Sigmoid colon (tissue), 6 donors: ENCODE measurements at regions not wholly inside any gene's neighbourhood (a gene's known extent, or its start where the extent isn't known, plus 50 kb on each side); places are given as distances from the start of the nearest gene placed in this dataset.

Experiments
- DNase-seq: peaks from one replicate; pipeline ENCODE4 v3.0.0-alpha.2; 2019
- H3K27ac ChIP-seq, 4 donors: fragments of 200-600 bp; sonication (generic); one replicate each; pipeline ENCODE4 v1.5.1; 2016 to 2019; ENCODE audit warnings: mild to moderate bottlenecking in 1 of 4
- H3K27me3 ChIP-seq, 3 donors: fragments of 200-600 bp; sonication (generic); one replicate each; pipeline ENCODE4 v1.5.1; 2019; ENCODE audit warnings: mild to moderate bottlenecking in 1 of 3
- H3K36me3 ChIP-seq, 4 donors: fragments of 200-600 bp; sonication (generic); one replicate each; pipeline ENCODE4 v1.5.1; 2016 to 2019
- H3K4me1 ChIP-seq, 4 donors: fragments of 200-600 bp; sonication (generic); one replicate each; pipeline ENCODE4 v1.5.1; 2017 to 2019
- H3K4me3 ChIP-seq, 4 donors: fragments of 200-600 bp; sonication (generic); one replicate each; pipeline ENCODE4 v1.5.1; 2017 to 2019; ENCODE audit warnings: mild to moderate bottlenecking in 2 of 4, moderate library complexity in 1 of 4
- H3K9me3 ChIP-seq, 4 donors: fragments of 200-600 bp in 3 of 4; sonication (generic) in 3 of 4; one replicate each; pipeline versions ENCODE4 v1.5.1 to v1.6.1; 2013 to 2019
- EP300 ChIP-seq, 4 donors: sonication (generic); formaldehyde crosslinking; IDR thresholded peaks; one replicate each; pipeline ENCODE4 v1.6.1; 2017; ENCODE audit warnings: antibody characterized with exemption in 4 of 4
- POLR2A ChIP-seq, 2 donors: fragments of 450-650 bp; IDR thresholded peaks; one replicate each; pipeline ENCODE4 v1.6.1; 2016; ENCODE audit warnings: antibody characterized with exemption in 2 of 2, mild to moderate bottlenecking in 2 of 2, moderate library complexity in 2 of 2
- POLR2AphosphoS5 ChIP-seq, 4 donors: sonication (generic); formaldehyde crosslinking; IDR thresholded peaks; one replicate each; pipeline ENCODE4 v1.6.1; 2017; ENCODE audit warnings: antibody characterized with exemption in 4 of 4
- WGBS, 2 donors: extraction: QIAGEN DNeasy Blood & Tissue Kit; methylation state at CpG; one replicate each; pipeline ENCODE4 v1.1.7; 2013; 5-methylcytosine and 5-hydroxymethylcytosine counted together
- intact Hi-C: fragments of 100-400 bp; cut with DNase I; formaldehyde crosslinking; loops from one replicate; pipeline ENCODE4 v1.15.1; 2023
- TF ChIP-seq, protein P1 (sequence below), 4 experiments: fragments of 450-650 bp in 3 of 4; fragments of 200-600 bp in 1 of 4; IDR thresholded peaks; one replicate each; pipeline ENCODE4 v1.5.1; 2016 to 2019; ENCODE audit warnings: antibody characterized with exemption in 4 of 4, mild to moderate bottlenecking in 3 of 4, moderate library complexity in 2 of 4
- donor health status: healthy with polysubstance abuse.
- donor health status: healthy.

DNA sequence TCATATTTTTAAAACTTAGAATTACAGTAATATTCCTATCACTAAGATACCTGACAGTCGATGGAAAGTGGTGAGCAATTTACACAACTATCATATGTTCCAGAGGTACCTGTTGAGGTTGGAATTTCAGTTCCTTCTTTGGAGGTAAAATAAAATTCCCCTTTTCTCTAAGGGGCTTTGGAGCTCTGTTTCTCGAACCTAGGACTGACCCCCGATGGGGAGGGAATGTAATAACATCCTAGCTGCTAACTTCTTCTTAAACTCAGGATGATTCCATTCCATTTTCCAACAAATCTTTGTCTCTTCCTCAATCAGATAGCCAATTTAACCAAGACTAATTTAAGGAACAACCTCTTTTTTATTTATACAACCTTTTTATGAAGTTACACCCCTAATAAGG is 1069.8 kb downstream of the NLGN4Y start:
- intact Hi-C loops = no loop called here

DNA sequence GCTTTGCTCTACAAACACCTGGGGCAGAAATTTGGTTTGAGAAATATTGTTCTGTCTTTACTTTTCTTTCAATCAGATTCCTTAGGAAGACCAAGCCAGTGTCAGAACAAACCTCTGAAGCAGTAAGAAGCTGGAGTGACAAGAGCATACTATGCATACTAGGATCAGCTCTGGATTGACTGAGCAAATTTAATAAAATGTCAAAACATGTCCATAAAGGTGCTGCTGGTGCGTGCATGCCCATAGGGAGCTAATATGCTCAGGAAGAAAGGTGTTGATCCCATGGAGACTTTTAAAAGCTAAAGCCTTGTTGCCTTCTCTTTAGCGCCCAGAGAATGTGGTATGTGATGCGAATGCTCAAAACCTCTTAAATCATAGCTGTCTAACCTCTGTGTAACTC is 1076.2 kb downstream of the NLGN4Y start:
- H3K36me3 ChIP-seq = no peaks in the 10 kb centered on the region
- WGBS, 2 donors = 87 to 93% methylated on average over 3 of the region's 3 CpGs
- no peaks in the 10 kb centered on the region for H3K4me1 ChIP-seq
- no peak for DNase-seq
- H3K9me3 ChIP-seq = no peaks in the 10 kb centered on the region
- no peak overlapping the region for H3K4me3 ChIP-seq
- TF ChIP-seq, protein P1, sequence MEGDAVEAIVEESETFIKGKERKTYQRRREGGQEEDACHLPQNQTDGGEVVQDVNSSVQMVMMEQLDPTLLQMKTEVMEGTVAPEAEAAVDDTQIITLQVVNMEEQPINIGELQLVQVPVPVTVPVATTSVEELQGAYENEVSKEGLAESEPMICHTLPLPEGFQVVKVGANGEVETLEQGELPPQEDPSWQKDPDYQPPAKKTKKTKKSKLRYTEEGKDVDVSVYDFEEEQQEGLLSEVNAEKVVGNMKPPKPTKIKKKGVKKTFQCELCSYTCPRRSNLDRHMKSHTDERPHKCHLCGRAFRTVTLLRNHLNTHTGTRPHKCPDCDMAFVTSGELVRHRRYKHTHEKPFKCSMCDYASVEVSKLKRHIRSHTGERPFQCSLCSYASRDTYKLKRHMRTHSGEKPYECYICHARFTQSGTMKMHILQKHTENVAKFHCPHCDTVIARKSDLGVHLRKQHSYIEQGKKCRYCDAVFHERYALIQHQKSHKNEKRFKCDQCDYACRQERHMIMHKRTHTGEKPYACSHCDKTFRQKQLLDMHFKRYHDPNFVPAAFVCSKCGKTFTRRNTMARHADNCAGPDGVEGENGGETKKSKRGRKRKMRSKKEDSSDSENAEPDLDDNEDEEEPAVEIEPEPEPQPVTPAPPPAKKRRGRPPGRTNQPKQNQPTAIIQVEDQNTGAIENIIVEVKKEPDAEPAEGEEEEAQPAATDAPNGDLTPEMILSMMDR (IDR thresholded peaks at IDR 0.05) = no peak
- no peak for TF ChIP-seq POLR2A (IDR thresholded peaks at IDR 0.05)
- TF ChIP-seq EP300 (IDR thresholded peaks at IDR 0.05) = no peak
- no peak for TF ChIP-seq POLR2AphosphoS5 (IDR thresholded peaks at IDR 0.05)
- no peaks in the 10 kb centered on the region for H3K27me3 ChIP-seq
- no peak overlapping the region for H3K27ac ChIP-seq
- intact Hi-C loops = no loop called here

More for the DNA sequence above, 1069.8 kb downstream of the NLGN4Y start:
- 57 to 58% methylated on average over 3 of the region's 3 CpGs for WGBS, 2 donors
- H3K36me3 ChIP-seq = no peaks in the 10 kb centered on the region
- no peaks in the 10 kb centered on the region for H3K27me3 ChIP-seq
- H3K27ac ChIP-seq = no peak overlapping the region
- H3K9me3 ChIP-seq = no peaks in the 10 kb centered on the region
- H3K4me3 ChIP-seq = no peak overlapping the region
- no peak for DNase-seq
- TF ChIP-seq POLR2A (IDR thresholded peaks at IDR 0.05) (no peak), EP300 (IDR thresholded peaks at IDR 0.05) (no peak), POLR2AphosphoS5 (IDR thresholded peaks at IDR 0.05) (no peak)
- TF ChIP-seq, protein P1 (IDR thresholded peaks at IDR 0.05) = no peak
- no peaks in the 10 kb centered on the region for H3K4me1 ChIP-seq

DNA sequence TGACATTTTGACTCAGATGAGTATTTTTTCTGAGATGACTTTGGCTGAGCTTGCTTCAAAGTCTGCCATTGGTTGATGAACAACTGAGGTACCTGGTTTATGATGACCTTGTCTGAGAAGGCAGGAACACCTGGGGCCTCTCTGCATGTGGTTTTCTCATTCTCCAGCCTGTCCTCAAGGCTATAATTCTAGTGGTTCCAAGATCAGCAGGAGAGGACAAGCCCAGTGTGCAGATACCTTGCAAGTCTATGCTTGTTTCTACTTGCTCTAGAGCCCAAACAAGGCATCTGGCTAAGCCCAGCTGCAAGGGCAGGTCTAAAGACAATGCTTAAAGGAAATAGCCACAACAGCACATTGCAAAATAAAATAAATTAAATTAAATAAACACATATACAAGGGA is 1100.0 kb downstream of the NLGN4Y start:
- no peak overlapping the region for H3K4me3 ChIP-seq
- DNase-seq = no peak
- H3K9me3 ChIP-seq = no peaks in the 10 kb centered on the region
- no peak for TF ChIP-seq EP300 (IDR thresholded peaks at IDR 0.05)
- no peak for TF ChIP-seq POLR2AphosphoS5 (IDR thresholded peaks at IDR 0.05)
- no peak for TF ChIP-seq POLR2A (IDR thresholded peaks at IDR 0.05)
- TF ChIP-seq, protein P1 (IDR thresholded peaks at IDR 0.05) = no peak
- H3K27me3 ChIP-seq = no peaks in the 10 kb centered on the region
- H3K27ac ChIP-seq = no peak overlapping the region
- H3K36me3 ChIP-seq = no peaks in the 10 kb centered on the region
- no peaks in the 10 kb centered on the region for H3K4me1 ChIP-seq
- intact Hi-C loops = no loop called here

DNA sequence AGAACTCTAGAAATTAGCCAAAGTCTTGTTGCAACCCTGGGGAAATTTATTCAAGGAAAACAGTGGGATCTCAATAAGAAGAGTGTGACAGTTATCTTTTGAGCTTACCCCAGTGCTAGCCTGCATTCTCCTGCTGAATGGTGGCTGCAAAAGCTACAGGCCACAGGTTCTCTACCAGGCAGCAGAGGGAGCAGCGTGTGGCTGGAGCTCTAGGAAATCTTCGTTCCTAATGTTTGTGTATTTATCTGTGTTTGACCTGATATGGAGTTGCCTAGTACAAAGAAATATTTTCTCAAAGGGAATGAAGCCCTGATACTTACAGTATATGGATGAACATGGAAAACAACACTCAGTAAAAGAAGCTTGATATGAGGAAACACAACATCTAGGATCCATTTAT is 1100.6 kb downstream of the NLGN4Y start:
- WGBS, 2 donors = 7 to 38% methylated on average over 2 of the region's 2 CpGs
- H3K9me3 ChIP-seq = no peaks in the 10 kb centered on the region
- no peaks in the 10 kb centered on the region for H3K4me1 ChIP-seq
- no peak for TF ChIP-seq POLR2A (IDR thresholded peaks at IDR 0.05)
- no peak for TF ChIP-seq POLR2AphosphoS5 (IDR thresholded peaks at IDR 0.05)
- no peak for TF ChIP-seq EP300 (IDR thresholded peaks at IDR 0.05)
- TF ChIP-seq, protein P1 (IDR thresholded peaks at IDR 0.05) = no peak
- intact Hi-C loops = no loop called here
- no peaks in the 10 kb centered on the region for H3K27me3 ChIP-seq
- no peak overlapping the region for H3K27ac ChIP-seq
- H3K4me3 ChIP-seq = no peak overlapping the region
- DNase-seq = no peak
- H3K36me3 ChIP-seq = no peaks in the 10 kb centered on the region

DNA sequence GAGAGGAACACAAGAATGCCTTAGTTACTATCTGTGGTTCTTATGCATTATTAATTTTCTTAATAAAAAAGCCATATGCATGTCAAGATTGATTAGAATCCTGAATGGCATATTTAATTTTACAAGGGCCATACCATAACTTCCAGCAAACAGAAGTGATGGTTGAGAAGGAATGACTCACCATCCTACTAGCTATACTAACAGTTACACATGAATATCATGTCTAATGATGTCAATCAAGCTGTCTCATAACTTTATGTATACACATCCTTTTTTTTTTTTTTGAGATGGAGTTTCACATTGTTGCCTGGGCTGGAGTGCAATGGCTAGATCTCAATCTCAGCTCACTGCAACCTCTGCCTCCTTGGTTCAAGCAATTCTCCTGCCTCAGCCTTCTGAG is 1123.9 kb downstream of the NLGN4Y start:
- no peak for DNase-seq
- intact Hi-C loops = no loop called here
- Histone ChIP-seq H3K4me3 (no peak overlapping the region), H3K9me3 (no peaks in the 10 kb centered on the region), H3K27ac (no peak overlapping the region), H3K36me3 (no peaks in the 10 kb centered on the region), H3K27me3 (no peaks in the 10 kb centered on the region), H3K4me1 (no peaks in the 10 kb centered on the region)
- TF ChIP-seq EP300 (IDR thresholded peaks at IDR 0.05) = no peak
- TF ChIP-seq, protein P1 (IDR thresholded peaks at IDR 0.05) = no peak
- no peak for TF ChIP-seq POLR2A (IDR thresholded peaks at IDR 0.05)
- no peak for TF ChIP-seq POLR2AphosphoS5 (IDR thresholded peaks at IDR 0.05)
